GM12864 (cell line): ENCODE measurements at regions not wholly inside any gene's neighbourhood (a gene's known extent, or its start where the extent isn't known, plus 50 kb on each side); places are given as distances from the start of the nearest gene placed in this dataset.
"Not testable (repeated sequence)": the region's sequence is repeated elsewhere in the genome, so short reads cannot be mapped to it uniquely, and the experiment has no call there.

ENCODE experiments used
- DNase-seq: peaks from one replicate; pipeline ENCODE4 v3.0.0-alpha.2; 2011; ENCODE audit warnings: low read depth
- H3K4me3 ChIP-seq: 2 replicates; pipeline ENCODE4 v1.5.1; 2011; ENCODE audit warnings: mild to moderate bottlenecking, low read depth, low read length, control low read depth
- CTCF ChIP-seq: IDR thresholded peaks from 2 replicates; pipeline ENCODE4 v1.5.1; 2011; ENCODE audit warnings: low read depth, mild to moderate bottlenecking, moderate library complexity, low read length, control low read depth, inconsistent platforms; ENCODE audit errors: missing control alignments

GRCh38 chr11:14573539-14574057, 53.4 kb upstream of the PSMA1 start:
- H3K4me3 ChIP-seq, DNase-seq: not testable (repeated sequence)

- no peak overlapping the region for H3K4me3 ChIP-seq
- TF ChIP-seq CTCF: no peak
- DNase-seq: no peak
These were observed 57.1 kb upstream of the PSMA1 start for GRCh38 chr11:14577292-14577691.

GRCh38 chr11:14577835-14578529, 57.8 kb upstream of the PSMA1 start:
- DNase-seq: no peak
- no peak for TF ChIP-seq CTCF
- no peak overlapping the region for H3K4me3 ChIP-seq

GRCh38 chr11:14578541-14578956, 58.4 kb upstream of the PSMA1 start:
- DNase-seq: peak; percentile 81
- H3K4me3 ChIP-seq: no peak overlapping the region
- TF ChIP-seq CTCF: no peak

- TF ChIP-seq CTCF: no peak
- no peak for DNase-seq
- H3K4me3 ChIP-seq: no peak overlapping the region
These were observed 59.5 kb upstream of the PSMA1 start for GRCh38 chr11:14579646-14580045.

GRCh38 chr11:14582793-14583192, 60.8 kb upstream of the PDE3B start:
- DNase-seq: no peak
- TF ChIP-seq CTCF: no peak
- H3K4me3 ChIP-seq: no peak overlapping the region

GRCh38 chr11:14583252-14584034, 60.2 kb upstream of the PDE3B start:
- H3K4me3 ChIP-seq: no peak overlapping the region
- no peak for TF ChIP-seq CTCF
- DNase-seq: no peak
